Astrocyte of the cerebellum (primary cell): ENCODE measurements at regions not wholly inside any gene's neighbourhood (a gene's known extent, or its start where the extent isn't known, plus 50 kb on each side); places are given as distances from the start of the nearest gene placed in this dataset.

Experiments used
- DNase-seq: peaks from one replicate; pipeline ENCODE4 v3.0.0-alpha.2; 2011; ENCODE audit warnings: low read depth
- H3K4me3 ChIP-seq: 2 replicates; pipeline ENCODE4 v1.5.1; 2011; ENCODE audit warnings: mild to moderate bottlenecking, low read depth, low read length, moderate library complexity
- CTCF ChIP-seq: IDR thresholded peaks from 2 replicates; pipeline ENCODE4 v1.5.1; 2012; ENCODE audit warnings: low read length, low read depth, moderate library complexity, mild to moderate bottlenecking; ENCODE audit errors: missing control alignments
- in situ Hi-C: cut with HindIII; loops from 2 replicates; pipeline ENCODE4 v1.10.0; 2017; ENCODE audit warnings: low sequenced_read_pairs

GRCh38 chr21:38972078-38972477, 166.3 kb downstream of the ETS2 start:
- no peak for TF ChIP-seq CTCF
- no peak for DNase-seq
- in situ Hi-C loops = no loop called here
- H3K4me3 ChIP-seq = no peak overlapping the region

GRCh38 chr21:38970765-38971164, 165.0 kb downstream of the ETS2 start:
- no peak for TF ChIP-seq CTCF
- H3K4me3 ChIP-seq = no peak overlapping the region
- in situ Hi-C loops = no loop called here
- DNase-seq = no peak

- H3K4me3 ChIP-seq = no peak overlapping the region
- DNase-seq = no peak
- no peak for TF ChIP-seq CTCF
- in situ Hi-C loops = no loop called here
These were observed 163.3 kb downstream of the ETS2 start for GRCh38 chr21:38968887-38969543.

GRCh38 chr21:38965910-38966504, 160.3 kb downstream of the ETS2 start:
- no peak for DNase-seq
- no peak overlapping the region for H3K4me3 ChIP-seq
- in situ Hi-C loops = no loop called here
- TF ChIP-seq CTCF = no peak

- in situ Hi-C loops = no loop called here
- H3K4me3 ChIP-seq = no peak overlapping the region
- DNase-seq = no peak
- TF ChIP-seq CTCF = no peak
These were observed 159.5 kb downstream of the ETS2 start for GRCh38 chr21:38965241-38965640.

- in situ Hi-C loops = no loop called here
- no peak for TF ChIP-seq CTCF
- DNase-seq = no peak
These were observed 157.3 kb downstream of the ETS2 start for GRCh38 chr21:38963006-38963405.

More at GRCh38 chr21:38963006-38963405, 157.3 kb downstream of the ETS2 start:
- H3K4me3 ChIP-seq = no peak overlapping the region
